GM12874 (cell line): ENCODE measurements at regions not wholly inside any gene's neighbourhood (a gene's known extent, or its start where the extent isn't known, plus 50 kb on each side); places are given as distances from the start of the nearest gene placed in this dataset.

Experiments
- CTCF ChIP-seq: IDR thresholded peaks from 2 replicates; pipeline ENCODE4 v1.5.1; 2011; ENCODE audit warnings: low read depth, mild to moderate bottlenecking, control low read depth, low read length, moderate library complexity; ENCODE audit not compliant: insufficient read depth

GRCh38 chr3:104190681-104191080 is 1176.0 kb upstream of the ALCAM start:
- no peak for TF ChIP-seq CTCF

DNA sequence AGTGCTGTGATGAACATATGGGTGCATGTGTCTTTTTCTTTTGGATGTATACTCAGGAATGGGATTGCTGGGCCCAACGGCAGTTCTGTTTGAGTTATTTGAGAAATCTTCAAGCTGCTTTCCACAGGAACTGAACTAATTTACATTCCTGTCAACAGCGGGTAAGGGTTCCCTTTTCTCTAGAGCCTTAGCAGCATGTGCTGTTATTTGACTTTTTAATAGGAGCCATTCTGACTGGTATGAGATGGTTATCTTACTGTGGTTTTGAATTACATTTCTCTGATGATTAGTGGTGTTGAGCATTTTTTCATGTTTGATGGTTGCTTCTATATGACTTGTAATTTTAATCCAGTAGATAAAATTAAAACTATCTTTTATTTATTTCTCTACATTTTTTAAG is 1168.6 kb upstream of the ALCAM start:
- no peak for TF ChIP-seq CTCF

- TF ChIP-seq CTCF = no peak
Observed at GRCh38 chr3:104206925-104207324, 1159.8 kb upstream of the ALCAM start.

DNA sequence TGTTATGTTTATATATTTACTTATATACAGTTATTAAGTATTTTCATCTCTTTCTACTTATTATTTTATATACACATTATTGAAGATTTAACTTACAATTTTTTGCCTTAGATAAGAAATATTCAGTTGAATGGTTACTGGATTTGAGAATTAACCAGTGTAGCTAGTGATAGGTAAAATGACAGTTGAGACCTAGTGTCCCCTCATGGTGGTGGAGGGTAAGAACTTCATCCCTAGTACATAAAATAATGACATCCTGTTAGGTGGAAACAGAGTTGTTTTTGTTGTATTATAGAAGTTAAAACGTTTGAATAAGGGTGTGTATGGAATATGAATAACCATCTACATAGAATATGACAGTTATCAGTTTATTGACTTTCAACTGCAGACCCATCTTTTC is 1152.4 kb upstream of the ALCAM start:
- TF ChIP-seq CTCF = no peak

DNA sequence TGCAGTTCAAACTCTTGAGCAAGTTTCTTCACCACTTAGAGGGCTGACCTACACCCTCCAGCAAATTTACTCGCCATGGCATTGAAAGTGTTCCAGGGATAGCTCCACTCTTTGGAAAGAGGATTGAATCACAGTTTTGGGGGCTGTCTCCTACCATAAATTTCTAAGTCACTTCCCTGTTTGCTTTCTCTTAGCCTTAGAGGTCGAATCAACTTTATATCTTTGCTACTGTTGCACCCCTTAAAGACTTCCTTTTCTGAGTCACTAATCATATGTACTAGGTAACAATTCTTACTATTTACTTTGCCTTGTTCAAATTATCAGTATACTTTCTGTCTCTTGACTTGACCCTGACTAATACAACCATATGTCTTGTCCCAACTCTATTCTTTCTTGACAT is 1151.8 kb upstream of the ALCAM start:
- no peak for TF ChIP-seq CTCF

DNA sequence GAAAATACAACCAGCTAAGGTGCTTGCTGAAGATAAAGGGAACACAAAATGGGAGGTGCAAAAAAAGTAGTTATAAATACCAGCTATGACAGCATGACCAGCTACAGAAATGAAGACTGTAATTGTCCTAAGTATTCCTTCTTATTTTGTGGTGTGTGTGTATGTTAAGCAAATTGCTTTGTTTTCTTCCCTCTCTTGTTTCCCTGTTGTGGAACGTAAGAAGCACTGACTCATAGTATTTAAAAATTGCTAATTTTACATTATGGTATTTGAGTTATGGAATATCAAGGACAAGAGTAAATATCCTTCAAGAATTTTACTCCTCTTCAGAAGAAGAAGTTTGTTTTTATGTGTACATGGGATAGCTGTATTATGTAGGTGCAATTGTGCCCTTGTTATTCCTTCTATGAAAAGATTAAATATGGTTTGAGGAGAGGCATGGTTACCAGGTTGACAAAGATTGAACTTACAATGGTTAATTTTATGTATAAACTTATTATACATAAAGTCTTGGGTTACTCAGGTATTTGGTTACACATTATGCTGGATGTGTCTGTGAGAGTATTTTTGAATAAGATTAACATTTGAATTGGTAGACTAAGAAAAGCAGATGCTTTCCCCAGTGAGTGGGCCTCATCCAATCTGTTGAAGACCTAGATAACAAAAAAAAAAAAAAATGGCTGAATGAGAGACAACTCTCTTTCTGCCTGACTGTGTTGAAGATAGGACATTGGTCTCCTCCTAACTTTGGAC is 1132.1 kb upstream of the ALCAM start:
- TF ChIP-seq CTCF = no peak

GRCh38 chr3:104244680-104245220 is 1122.0 kb upstream of the ALCAM start:
- TF ChIP-seq CTCF = no peak
